IMR-90 (cell line): ENCODE measurements at regions not wholly inside any gene's neighbourhood (a gene's known extent, or its start where the extent isn't known, plus 50 kb on each side); places are given as distances from the start of the nearest gene placed in this dataset.

Experiments
- BHLHE40 ChIP-seq: fragments of 150-350 bp; IDR thresholded peaks from 2 replicates; pipeline ENCODE4 v1.6.1; 2016; ENCODE audit warnings: mild to moderate bottlenecking, low read depth, low read length
- CHD1 ChIP-seq: IDR thresholded peaks from 2 replicates; pipeline ENCODE4 v1.6.1; 2012; ENCODE audit warnings: low read depth, low read length, improper control_type of control experiment
- CTCF ChIP-seq: conservative IDR thresholded peaks from 2 replicates; pipeline ENCODE4 v1.5.1; 2012; ENCODE audit warnings: mild to moderate bottlenecking, low read depth, low read length, improper control_type of control experiment
- ELK1 ChIP-seq: fragments of 150-350 bp; IDR thresholded peaks from 2 replicates; pipeline ENCODE4 v1.6.1; 2016; ENCODE audit warnings: low read depth, mild to moderate bottlenecking, low read length, moderate library complexity, borderline replicate concordance
- FOS ChIP-seq: fragments of 150-350 bp; IDR thresholded peaks from 2 replicates; pipeline ENCODE4 v1.6.1; 2016; ENCODE audit warnings: low read depth, low read length
- MAFK ChIP-seq: IDR thresholded peaks from 2 replicates; pipeline ENCODE4 v1.6.1; 2012; ENCODE audit warnings: low read depth, low read length, improper control_type of control experiment
- MXI1 ChIP-seq: IDR thresholded peaks from 2 replicates; pipeline ENCODE4 v1.6.1; 2012; ENCODE audit warnings: low read depth, mild to moderate bottlenecking, low read length, moderate library complexity, borderline replicate concordance
- NFE2L2 ChIP-seq: fragments of 150-350 bp; IDR thresholded peaks from 2 replicates; pipeline ENCODE4 v1.6.1; 2016; ENCODE audit warnings: low read depth, mild to moderate bottlenecking, low read length
- POLR2A ChIP-seq: IDR thresholded peaks from 2 replicates; pipeline ENCODE4 v1.6.1; 2012; ENCODE audit warnings: mild to moderate bottlenecking, low read depth, low read length
- RAD21 ChIP-seq: IDR thresholded peaks from 2 replicates; pipeline ENCODE4 v1.6.1; 2012; ENCODE audit warnings: low read length, improper control_type of control experiment
- RCOR1 ChIP-seq: IDR thresholded peaks from 2 replicates; pipeline ENCODE4 v1.6.1; 2012; ENCODE audit warnings: mild to moderate bottlenecking, low read length, improper control_type of control experiment; ENCODE audit not compliant: insufficient replicate concordance
- SMC3 ChIP-seq: fragments of 150-350 bp; IDR thresholded peaks from 2 replicates; pipeline ENCODE4 v1.6.1; 2016; ENCODE audit warnings: low read depth, mild to moderate bottlenecking, antibody characterized with exemption, low read length, moderate library complexity
- TF ChIP-seq, protein P1 (sequence below): fragments of 150-350 bp; IDR thresholded peaks from 2 replicates; pipeline ENCODE4 v1.6.1; 2017; ENCODE audit warnings: mild to moderate bottlenecking, antibody characterized with exemption, low read length, low read depth

GRCh38 chr11:42112866-42113265, 653.4 kb upstream of the LRRC4C start:
- TF ChIP-seq MAFK (no peak), RAD21 (no peak), CTCF (no peak), BHLHE40 (no peak), POLR2A (no peak), NFE2L2 (no peak), RCOR1 (no peak), FOS (no peak), SMC3 (no peak), MXI1 (no peak), ELK1 (no peak), CHD1 (no peak)
- TF ChIP-seq, protein P1, sequence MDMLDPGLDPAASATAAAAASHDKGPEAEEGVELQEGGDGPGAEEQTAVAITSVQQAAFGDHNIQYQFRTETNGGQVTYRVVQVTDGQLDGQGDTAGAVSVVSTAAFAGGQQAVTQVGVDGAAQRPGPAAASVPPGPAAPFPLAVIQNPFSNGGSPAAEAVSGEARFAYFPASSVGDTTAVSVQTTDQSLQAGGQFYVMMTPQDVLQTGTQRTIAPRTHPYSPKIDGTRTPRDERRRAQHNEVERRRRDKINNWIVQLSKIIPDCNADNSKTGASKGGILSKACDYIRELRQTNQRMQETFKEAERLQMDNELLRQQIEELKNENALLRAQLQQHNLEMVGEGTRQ, result no peak
